H1 (cell line): ENCODE measurements at regions not wholly inside any gene's neighbourhood (a gene's known extent, or its start where the extent isn't known, plus 50 kb on each side); places are given as distances from the start of the nearest gene placed in this dataset.

Source experiments
- EZH2 ChIP-seq: fragments of 200-600 bp; sonication (generic); IDR thresholded peaks from 2 replicates; pipeline ENCODE4 v1.7.1; 2012; ENCODE audit warnings: low read depth, mild to moderate bottlenecking, moderate library complexity, low read length, inconsistent platforms; ENCODE audit not compliant: severe bottlenecking
- HDAC6 ChIP-seq: IDR thresholded peaks from one replicate; pipeline ENCODE4 v1.7.1; 2012; ENCODE audit warnings: low read depth, mild to moderate bottlenecking, inconsistent platforms, low read length, moderate library complexity
- TF ChIP-seq, protein P1 (sequence below): IDR thresholded peaks from 2 replicates; pipeline ENCODE4 v1.6.1; 2011; ENCODE audit warnings: low read length, improper control_type of control experiment

DNA sequence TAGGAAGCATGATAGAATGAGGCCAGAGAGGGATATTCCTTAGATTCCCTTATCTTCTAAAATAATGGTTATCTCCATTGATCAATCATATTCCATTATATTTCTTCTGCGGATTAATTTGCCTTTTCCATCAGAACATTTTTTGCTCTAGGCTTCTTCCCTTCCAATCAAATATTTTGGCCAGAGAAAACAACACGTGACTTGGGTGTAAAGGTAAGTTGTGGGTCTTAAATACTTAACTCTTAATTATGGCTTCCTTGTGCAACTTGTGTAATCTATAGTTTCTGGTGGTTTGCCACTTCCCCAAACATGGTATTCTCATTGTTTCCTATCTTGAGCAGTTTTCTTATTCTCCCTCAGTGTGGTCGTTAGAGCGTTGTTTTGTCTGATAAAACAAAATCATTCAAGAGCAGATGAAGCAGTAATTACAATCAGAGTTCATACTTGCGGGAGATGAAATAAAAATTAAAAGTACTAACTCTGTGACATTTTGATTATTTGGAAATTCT is 889.3 kb downstream of the MAT2B start (continued):
- no peak for TF ChIP-seq EZH2
- TF ChIP-seq HDAC6: no peak
- TF ChIP-seq, protein P1, sequence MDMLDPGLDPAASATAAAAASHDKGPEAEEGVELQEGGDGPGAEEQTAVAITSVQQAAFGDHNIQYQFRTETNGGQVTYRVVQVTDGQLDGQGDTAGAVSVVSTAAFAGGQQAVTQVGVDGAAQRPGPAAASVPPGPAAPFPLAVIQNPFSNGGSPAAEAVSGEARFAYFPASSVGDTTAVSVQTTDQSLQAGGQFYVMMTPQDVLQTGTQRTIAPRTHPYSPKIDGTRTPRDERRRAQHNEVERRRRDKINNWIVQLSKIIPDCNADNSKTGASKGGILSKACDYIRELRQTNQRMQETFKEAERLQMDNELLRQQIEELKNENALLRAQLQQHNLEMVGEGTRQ: no peak
